Nephron progenitor cell (in vitro differentiated cells): ENCODE measurements at regions not wholly inside any gene's neighbourhood (a gene's known extent, or its start where the extent isn't known, plus 50 kb on each side); places are given as distances from the start of the nearest gene placed in this dataset.
"Not testable (repeated sequence)": the region's sequence is repeated elsewhere in the genome, so short reads cannot be mapped to it uniquely, and the experiment has no call there.

Source experiments
- DNase-seq: peaks from one replicate; pipeline ENCODE4 v3.0.0; 2021
- H3K27ac Mint-ChIP-seq: 2 replicates; pipeline ENCODE4 v1.8.0; 2021; ENCODE audit warnings: mild to moderate bottlenecking, moderate library complexity, mixed read lengths
- H3K27me3 Mint-ChIP-seq: 2 replicates; pipeline ENCODE4 v1.8.0; 2021; ENCODE audit warnings: mild to moderate bottlenecking, low read depth, mixed read lengths; ENCODE audit not compliant: poor library complexity
- H3K36me3 Mint-ChIP-seq: 2 replicates; pipeline ENCODE4 v1.8.0; 2021; ENCODE audit warnings: low read depth, mixed read lengths
- H3K4me1 Mint-ChIP-seq: 2 replicates; pipeline ENCODE4 v1.8.0; 2021; ENCODE audit warnings: mixed read lengths
- H3K4me3 Mint-ChIP-seq: 2 replicates; pipeline ENCODE4 v1.8.0; 2021; ENCODE audit warnings: mild to moderate bottlenecking, moderate library complexity, mixed read lengths
- H3K9me3 Mint-ChIP-seq: 2 replicates; pipeline ENCODE4 v1.8.0; 2021; ENCODE audit warnings: mild to moderate bottlenecking, moderate library complexity, mixed read lengths
- CTCF ChIP-seq: fragments of 200-600 bp; sonication (generic); IDR thresholded peaks from 2 replicates; pipeline ENCODE4 v1.5.0; 2021; ENCODE audit warnings: antibody characterized with exemption

- Mint-ChIP-seq H3K36me3 (no peaks in the 10 kb centered on the region), H3K27ac (no peak overlapping the region), H3K27me3 (peaks cover 17% of the 10 kb centered on the region), H3K9me3 (no peaks in the 10 kb centered on the region), H3K4me1 (peaks cover 26% of the 10 kb centered on the region), H3K4me3 (no peak overlapping the region)
- TF ChIP-seq CTCF = no peak
- DNase-seq = no peak
These were observed 224.3 kb downstream of the ERMARD start for GRCh38 chr6:169975701-169976100.

- H3K27ac Mint-ChIP-seq = no peak overlapping the region
- DNase-seq = no peak
- no peak overlapping the region for H3K4me3 Mint-ChIP-seq
- no peaks in the 10 kb centered on the region for H3K9me3 Mint-ChIP-seq
- H3K27me3 Mint-ChIP-seq = peaks cover 14% of the 10 kb centered on the region
- H3K36me3 Mint-ChIP-seq = no peaks in the 10 kb centered on the region
- no peak for TF ChIP-seq CTCF
- peaks cover 22% of the 10 kb centered on the region for H3K4me1 Mint-ChIP-seq
These were observed 223.9 kb downstream of the ERMARD start for GRCh38 chr6:169975286-169975685.

- TF ChIP-seq CTCF = no peak
- Mint-ChIP-seq H3K4me3 (no peak overlapping the region), H3K27ac (no peak overlapping the region), H3K9me3 (no peaks in the 10 kb centered on the region), H3K4me1 (peaks cover 22% of the 10 kb centered on the region), H3K27me3 (peaks cover 17% of the 10 kb centered on the region), H3K36me3 (no peaks in the 10 kb centered on the region)
- no peak for DNase-seq
These were observed 223.2 kb downstream of the ERMARD start for GRCh38 chr6:169974663-169975062.

- Mint-ChIP-seq H3K4me1 (peaks cover 18% of the 10 kb centered on the region), H3K27me3 (peaks cover 17% of the 10 kb centered on the region)
- H3K36me3 Mint-ChIP-seq, H3K4me3 Mint-ChIP-seq, H3K9me3 Mint-ChIP-seq, DNase-seq, H3K27ac Mint-ChIP-seq: not testable (repeated sequence)
These were observed 222.4 kb downstream of the ERMARD start for GRCh38 chr6:169973588-169974467.

GRCh38 chr6:169972736-169973135, 221.3 kb downstream of the ERMARD start:
- Mint-ChIP-seq H3K9me3 (peaks cover 8% of the 10 kb centered on the region), H3K27ac (no peak overlapping the region), H3K4me3 (no peak overlapping the region), H3K27me3 (peaks cover 17% of the 10 kb centered on the region), H3K4me1 (peaks cover 18% of the 10 kb centered on the region), H3K36me3 (peaks cover 1% of the 10 kb centered on the region)
- no peak for TF ChIP-seq CTCF
- no peak for DNase-seq

- Mint-ChIP-seq H3K4me3 (no peak overlapping the region), H3K27me3 (peaks cover 17% of the 10 kb centered on the region), H3K4me1 (peaks cover 18% of the 10 kb centered on the region), H3K27ac (no peak overlapping the region), H3K9me3 (peaks cover 13% of the 10 kb centered on the region), H3K36me3 (peaks cover 5% of the 10 kb centered on the region)
- no peak for TF ChIP-seq CTCF
- DNase-seq = no peak
These were observed 220.8 kb downstream of the ERMARD start for GRCh38 chr6:169972101-169972651.
